HFFc6 (cell line): ENCODE measurements at regions not wholly inside any gene's neighbourhood (a gene's known extent, or its start where the extent isn't known, plus 50 kb on each side); places are given as distances from the start of the nearest gene placed in this dataset.

Experiments used
- DNase-seq: peaks from one replicate; pipeline ENCODE4 v3.0.0-alpha.2; 2018
- H3K27ac Mint-ChIP-seq: 2 replicates; pipeline ENCODE4 v1.8.0; 2020; ENCODE audit warnings: mild to moderate bottlenecking, mixed read lengths
- H3K27me3 Mint-ChIP-seq: 2 replicates; pipeline ENCODE4 v1.8.0; 2021; ENCODE audit warnings: mild to moderate bottlenecking, moderate library complexity, mixed read lengths; ENCODE audit not compliant: insufficient read depth
- H3K36me3 Mint-ChIP-seq: 2 replicates; pipeline ENCODE4 v1.8.0; 2021; ENCODE audit warnings: low read depth, mixed read lengths
- H3K4me1 Mint-ChIP-seq: 2 replicates; pipeline ENCODE4 v1.8.0; 2020; ENCODE audit warnings: low read depth, mixed read lengths
- H3K4me3 Mint-ChIP-seq: 2 replicates; pipeline ENCODE4 v1.8.0; 2020; ENCODE audit warnings: mild to moderate bottlenecking, moderate library complexity, mixed read lengths
- H3K9me3 Mint-ChIP-seq: 2 replicates; pipeline ENCODE4 v1.8.0; 2020; ENCODE audit warnings: mild to moderate bottlenecking, mixed read lengths
- CTCF ChIP-seq: fragments of 200-600 bp; sonication (generic); IDR thresholded peaks from 2 replicates; pipeline ENCODE4 v1.5.0; 2021; ENCODE audit warnings: antibody characterized with exemption, mild to moderate bottlenecking

GRCh38 chr2:37825586-37825985 is 99.5 kb upstream of the RMDN2 start:
- no peak for DNase-seq
- peaks cover 8% of the 10 kb centered on the region for H3K36me3 Mint-ChIP-seq
- H3K4me3 Mint-ChIP-seq = no peak overlapping the region
- H3K4me1 Mint-ChIP-seq = peaks cover 91% of the 10 kb centered on the region
- no peaks in the 10 kb centered on the region; the same call in 1 of the 2 replicates for H3K27me3 Mint-ChIP-seq
- peaks cover 9% of the 10 kb centered on the region for H3K9me3 Mint-ChIP-seq
- TF ChIP-seq CTCF = no peak
- no peak overlapping the region for H3K27ac Mint-ChIP-seq

GRCh38 chr2:37826611-37827010 is 98.5 kb upstream of the RMDN2 start:
- no peaks in the 10 kb centered on the region for H3K36me3 Mint-ChIP-seq
- no peaks in the 10 kb centered on the region; the same call in 1 of the 2 replicates for H3K27me3 Mint-ChIP-seq
- DNase-seq = no peak
- TF ChIP-seq CTCF = no peak
- H3K4me3 Mint-ChIP-seq = no peak overlapping the region
- peaks cover 91% of the 10 kb centered on the region for H3K4me1 Mint-ChIP-seq
- H3K9me3 Mint-ChIP-seq = no peaks in the 10 kb centered on the region
- no peak overlapping the region; the same call in none of the 2 replicates for H3K27ac Mint-ChIP-seq

- Mint-ChIP-seq H3K4me1 (peaks cover 91% of the 10 kb centered on the region), H3K27me3 (no peaks in the 10 kb centered on the region; the same call in 1 of the 2 replicates), H3K36me3 (no peaks in the 10 kb centered on the region), H3K4me3 (peak overlapping the region; percentile 53), H3K9me3 (no peaks in the 10 kb centered on the region), H3K27ac (peak overlapping the region; percentile 97)
- no peak for DNase-seq
- TF ChIP-seq CTCF = no peak
These were observed 97.6 kb upstream of the RMDN2 start for GRCh38 chr2:37827455-37827854.

- Mint-ChIP-seq H3K4me1 (peaks cover 91% of the 10 kb centered on the region), H3K9me3 (no peaks in the 10 kb centered on the region), H3K27me3 (no peaks in the 10 kb centered on the region; the same call in 1 of the 2 replicates), H3K4me3 (peak overlapping the region; percentile 82), H3K36me3 (no peaks in the 10 kb centered on the region), H3K27ac (peak overlapping the region; percentile 97)
- peak; percentile 81 for DNase-seq
- TF ChIP-seq CTCF = no peak
These were observed 97.1 kb upstream of the RMDN2 start for GRCh38 chr2:37827911-37828511.

GRCh38 chr2:37829202-37829601 is 95.9 kb upstream of the RMDN2 start:
- no peaks in the 10 kb centered on the region for H3K9me3 Mint-ChIP-seq
- H3K27me3 Mint-ChIP-seq = no peaks in the 10 kb centered on the region; the same call in 1 of the 2 replicates
- peak overlapping the region; percentile 82 for H3K4me3 Mint-ChIP-seq
- DNase-seq = peak; percentile 98
- no peak; the same call in 1 of the 2 replicates for TF ChIP-seq CTCF
- peaks cover 79% of the 10 kb centered on the region for H3K4me1 Mint-ChIP-seq
- peak overlapping the region; percentile 97 for H3K27ac Mint-ChIP-seq
- H3K36me3 Mint-ChIP-seq = no peaks in the 10 kb centered on the region
